BLaER1 (cell line): ENCODE measurements at regions not wholly inside any gene's neighbourhood (a gene's known extent, or its start where the extent isn't known, plus 50 kb on each side); places are given as distances from the start of the nearest gene placed in this dataset.
"Not testable (repeated sequence)": the region's sequence is repeated elsewhere in the genome, so short reads cannot be mapped to it uniquely, and the experiment has no call there.

ENCODE experiments used
- H3K27ac ChIP-seq: shearing (Covaris generic); formaldehyde crosslinking; 2 replicates; pipeline ENCODE4 v1.8.1; 2022
- H3K27me3 ChIP-seq: shearing (Covaris generic); formaldehyde crosslinking; 2 replicates; pipeline ENCODE4 v1.8.1; 2022
- H3K36me3 ChIP-seq: shearing (Covaris generic); formaldehyde crosslinking; 2 replicates; pipeline ENCODE4 v1.8.1; 2022
- H3K4me1 ChIP-seq: shearing (Covaris generic); formaldehyde crosslinking; 2 replicates; pipeline ENCODE4 v1.8.1; 2022
- H3K4me2 ChIP-seq: shearing (Covaris generic); formaldehyde crosslinking; 2 replicates; pipeline ENCODE4 v1.8.1; 2022
- H3K4me3 ChIP-seq: shearing (Covaris generic); formaldehyde crosslinking; 2 replicates; pipeline ENCODE4 v1.8.1; 2022
- H3K9ac ChIP-seq: shearing (Covaris generic); formaldehyde crosslinking; 2 replicates; pipeline ENCODE4 v1.8.1; 2022
- H3K9me3 ChIP-seq: shearing (Covaris generic); formaldehyde crosslinking; 2 replicates; pipeline ENCODE4 v1.8.1; 2022
- H4K20me1 ChIP-seq: shearing (Covaris generic); formaldehyde crosslinking; 2 replicates; pipeline ENCODE4 v1.8.1; 2022
- Cebpa-rat ChIP-seq: shearing (Covaris generic); IDR thresholded peaks from 2 replicates; pipeline ENCODE4 v1.8.1; 2022

DNA sequence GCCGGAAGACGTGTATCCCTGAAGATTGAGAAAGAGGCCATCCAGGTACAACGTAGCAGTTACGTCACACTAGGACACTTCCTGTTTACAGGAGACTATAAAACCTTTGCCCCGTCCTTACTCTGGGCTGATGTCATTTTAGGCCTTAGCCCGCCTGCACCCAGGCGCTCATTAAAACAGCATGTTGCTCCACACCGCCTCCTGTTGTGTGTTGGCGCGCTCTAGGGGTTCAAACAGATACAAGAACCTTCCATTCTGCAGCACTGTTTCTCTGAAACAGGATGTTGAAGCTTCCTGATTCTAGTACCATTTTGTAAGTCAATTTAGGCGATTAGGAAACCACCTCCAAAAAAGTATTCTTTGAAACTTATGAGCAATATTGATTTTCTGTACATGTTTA lies 722.1 kb downstream of the PCDH7 start:
- TF ChIP-seq Cebpa-rat = no peak
- no peaks in the 10 kb centered on the region for H3K27me3 ChIP-seq
- no peak overlapping the region for H3K4me3 ChIP-seq
- no peak overlapping the region for H3K4me2 ChIP-seq
- no peaks in the 10 kb centered on the region for H3K9me3 ChIP-seq
- H3K36me3 ChIP-seq = no peaks in the 10 kb centered on the region
- no peaks in the 10 kb centered on the region for H4K20me1 ChIP-seq
- no peak overlapping the region for H3K27ac ChIP-seq
- no peaks in the 10 kb centered on the region for H3K4me1 ChIP-seq
- no peak overlapping the region for H3K9ac ChIP-seq

DNA sequence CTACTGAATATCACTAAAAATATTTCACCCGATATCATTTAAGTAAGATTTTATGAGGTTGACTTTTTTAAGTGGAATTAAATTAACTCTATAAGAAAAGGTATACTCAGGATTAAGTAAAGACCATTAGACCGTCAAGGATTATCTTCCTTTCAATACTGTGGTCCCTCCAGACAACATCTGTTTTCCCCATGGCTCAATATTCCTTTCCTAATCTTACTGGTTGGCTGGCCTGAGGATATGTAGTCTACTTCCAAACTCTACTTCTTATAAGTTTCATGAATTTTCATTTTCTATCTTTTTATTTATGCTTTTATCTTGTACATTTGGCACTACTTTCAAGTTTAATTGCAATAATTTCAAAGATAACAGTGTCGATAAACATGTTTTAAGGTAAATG lies 725.4 kb downstream of the PCDH7 start:
- H3K9ac ChIP-seq = no peak overlapping the region
- H3K27me3 ChIP-seq = no peaks in the 10 kb centered on the region
- H3K9me3 ChIP-seq = no peaks in the 10 kb centered on the region
- H3K36me3 ChIP-seq = no peaks in the 10 kb centered on the region
- no peak for TF ChIP-seq Cebpa-rat
- H3K4me2 ChIP-seq = no peak overlapping the region
- H3K4me3 ChIP-seq = no peak overlapping the region
- H3K27ac ChIP-seq = no peak overlapping the region
- no peaks in the 10 kb centered on the region for H3K4me1 ChIP-seq
- H4K20me1 ChIP-seq = no peaks in the 10 kb centered on the region

DNA sequence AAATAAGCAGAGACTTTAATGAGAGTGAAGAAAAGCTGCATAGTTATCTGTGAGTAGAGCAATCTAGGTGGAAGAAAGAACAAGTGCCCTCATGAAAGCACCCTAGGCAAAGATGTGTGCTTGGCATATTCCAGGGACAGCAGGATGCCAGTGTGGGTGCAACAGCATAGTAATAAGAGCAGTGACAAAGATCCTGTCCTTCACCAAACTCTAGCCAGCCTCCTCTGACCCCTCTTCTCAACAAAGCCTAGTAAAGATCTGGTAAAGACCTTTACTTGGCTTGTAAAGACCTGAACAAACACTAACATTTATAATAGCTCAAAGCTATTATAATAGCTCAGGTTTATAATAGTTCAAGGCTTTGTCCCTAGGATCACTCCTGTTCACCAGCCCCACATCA lies 735.4 kb downstream of the PCDH7 start:
- no peak overlapping the region for H3K27ac ChIP-seq
- H3K9me3 ChIP-seq = no peaks in the 10 kb centered on the region
- no peaks in the 10 kb centered on the region for H3K36me3 ChIP-seq
- no peaks in the 10 kb centered on the region for H4K20me1 ChIP-seq
- H3K9ac ChIP-seq = no peak overlapping the region
- no peaks in the 10 kb centered on the region for H3K27me3 ChIP-seq
- TF ChIP-seq Cebpa-rat = no peak
- peaks cover 6% of the 10 kb centered on the region; the same call in 1 of the 2 replicates for H3K4me1 ChIP-seq
- no peak overlapping the region for H3K4me3 ChIP-seq
- no peak overlapping the region for H3K4me2 ChIP-seq

DNA sequence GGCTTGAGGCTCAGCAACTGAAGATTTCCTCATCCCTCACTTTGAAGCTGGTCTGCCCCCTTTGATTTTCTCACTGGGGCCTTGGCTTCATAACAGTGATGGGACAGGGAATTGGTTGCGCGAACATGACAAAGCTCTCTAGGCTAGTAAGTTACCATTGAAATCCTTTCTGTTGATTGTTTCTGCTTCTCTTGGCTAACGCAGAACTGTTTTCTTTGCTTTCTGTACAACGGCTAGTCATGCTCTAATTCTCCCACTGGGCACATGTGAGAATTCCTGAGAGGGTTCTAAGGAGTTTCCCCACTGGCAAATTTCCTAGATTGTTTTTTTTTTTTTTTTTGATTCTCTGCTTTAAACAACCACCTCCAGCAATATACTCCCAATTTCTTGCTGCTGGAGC lies 738.6 kb downstream of the PCDH7 start:
- no peak overlapping the region for H3K27ac ChIP-seq
- H3K4me2 ChIP-seq = 0 out of 2 replicates have a peak overlapping the region, but pooled peaks have one; percentile 11
- H3K4me3 ChIP-seq = no peak overlapping the region
- no peak for TF ChIP-seq Cebpa-rat
- H4K20me1 ChIP-seq = no peaks in the 10 kb centered on the region
- peaks cover 6% of the 10 kb centered on the region; the same call in 1 of the 2 replicates for H3K4me1 ChIP-seq
- H3K27me3 ChIP-seq = no peaks in the 10 kb centered on the region
- no peaks in the 10 kb centered on the region for H3K9me3 ChIP-seq
- no peaks in the 10 kb centered on the region for H3K36me3 ChIP-seq
- H3K9ac ChIP-seq = no peak overlapping the region

GRCh38 chr4:31461421-31461820 lies 741.3 kb downstream of the PCDH7 start:
- Histone ChIP-seq H3K27ac (no peak overlapping the region), H3K9ac (no peak overlapping the region), H3K9me3 (no peaks in the 10 kb centered on the region), H3K36me3 (no peaks in the 10 kb centered on the region), H3K4me2 (no peak overlapping the region), H3K4me3 (no peak overlapping the region), H4K20me1 (no peaks in the 10 kb centered on the region), H3K4me1 (peaks cover 6% of the 10 kb centered on the region; the same call in 1 of the 2 replicates), H3K27me3 (no peaks in the 10 kb centered on the region)
- TF ChIP-seq Cebpa-rat = no peak

- H3K9ac ChIP-seq = no peak overlapping the region
- H3K27ac ChIP-seq = no peak overlapping the region
- no peak overlapping the region for H3K4me2 ChIP-seq
- H3K4me3 ChIP-seq = no peak overlapping the region
- H3K9me3 ChIP-seq = no peaks in the 10 kb centered on the region
- no peaks in the 10 kb centered on the region for H3K36me3 ChIP-seq
- H4K20me1 ChIP-seq = no peaks in the 10 kb centered on the region
- no peaks in the 10 kb centered on the region for H3K4me1 ChIP-seq
- H3K27me3 ChIP-seq = no peaks in the 10 kb centered on the region
- TF ChIP-seq Cebpa-rat = no peak
These were observed 747.6 kb downstream of the PCDH7 start for GRCh38 chr4:31467781-31468180.

DNA sequence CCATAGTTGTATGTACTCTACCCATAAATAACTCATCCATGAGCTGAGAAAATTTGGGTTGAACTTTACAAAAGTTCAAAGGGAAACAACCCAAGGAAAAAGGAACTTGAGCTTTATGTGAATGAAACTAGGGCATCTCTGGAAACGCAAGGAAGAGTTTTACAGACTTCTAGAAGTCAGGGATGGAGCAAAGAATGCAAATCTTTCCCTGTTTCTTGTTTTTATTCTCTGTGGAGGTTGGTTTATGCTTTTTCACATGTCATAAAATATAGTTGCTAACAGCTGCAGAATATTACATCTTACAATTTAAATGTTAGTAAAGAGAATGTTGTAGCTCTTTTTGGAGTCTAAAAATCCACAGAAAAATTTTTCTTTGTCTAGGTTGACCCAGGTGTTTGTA lies 754.1 kb downstream of the PCDH7 start:
- H3K9ac ChIP-seq = no peak overlapping the region
- peaks cover 8% of the 10 kb centered on the region; the same call in 1 of the 2 replicates for H3K9me3 ChIP-seq
- TF ChIP-seq Cebpa-rat = no peak

DNA sequence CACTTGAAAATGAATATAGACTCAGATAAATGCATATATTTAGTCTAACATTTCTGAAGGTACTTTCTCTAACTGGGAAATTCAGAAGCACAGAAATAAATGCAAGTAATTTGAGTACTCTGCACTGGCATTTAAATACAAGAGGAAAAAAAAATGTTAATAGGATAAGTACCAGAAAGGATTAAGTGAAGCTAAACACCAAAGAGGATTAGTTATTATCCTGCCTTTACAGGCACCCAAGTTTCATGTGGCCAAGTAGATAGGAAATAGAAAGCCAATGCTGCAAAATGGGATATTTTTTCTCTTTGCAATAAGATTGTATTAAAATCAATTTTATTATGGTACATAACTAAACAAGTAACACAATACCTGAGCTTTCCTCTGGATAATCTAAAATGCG lies 762.5 kb downstream of the PCDH7 start:
- no peaks in the 10 kb centered on the region for H4K20me1 ChIP-seq
- no peak overlapping the region for H3K4me2 ChIP-seq
- no peaks in the 10 kb centered on the region for H3K27me3 ChIP-seq
- no peaks in the 10 kb centered on the region for H3K9me3 ChIP-seq
- no peak overlapping the region for H3K27ac ChIP-seq
- H3K4me3 ChIP-seq = no peak overlapping the region
- no peak overlapping the region for H3K9ac ChIP-seq
- no peak for TF ChIP-seq Cebpa-rat
- H3K36me3 ChIP-seq = no peaks in the 10 kb centered on the region
- H3K4me1 ChIP-seq = no peaks in the 10 kb centered on the region

More for the DNA sequence above, 754.1 kb downstream of the PCDH7 start:
- no peak overlapping the region for H3K4me2 ChIP-seq
- no peaks in the 10 kb centered on the region for H3K4me1 ChIP-seq
- H4K20me1 ChIP-seq = no peaks in the 10 kb centered on the region
- no peaks in the 10 kb centered on the region for H3K36me3 ChIP-seq
- H3K27ac ChIP-seq = no peak overlapping the region
- no peaks in the 10 kb centered on the region for H3K27me3 ChIP-seq
- H3K4me3 ChIP-seq = no peak overlapping the region

GRCh38 chr4:31499216-31499615 lies 779.0 kb downstream of the PCDH7 start:
- H3K4me1 ChIP-seq, H3K27me3 ChIP-seq, H3K4me3 ChIP-seq, H4K20me1 ChIP-seq, H3K36me3 ChIP-seq, H3K4me2 ChIP-seq, H3K27ac ChIP-seq, H3K9me3 ChIP-seq, H3K9ac ChIP-seq: not testable (repeated sequence)

DNA sequence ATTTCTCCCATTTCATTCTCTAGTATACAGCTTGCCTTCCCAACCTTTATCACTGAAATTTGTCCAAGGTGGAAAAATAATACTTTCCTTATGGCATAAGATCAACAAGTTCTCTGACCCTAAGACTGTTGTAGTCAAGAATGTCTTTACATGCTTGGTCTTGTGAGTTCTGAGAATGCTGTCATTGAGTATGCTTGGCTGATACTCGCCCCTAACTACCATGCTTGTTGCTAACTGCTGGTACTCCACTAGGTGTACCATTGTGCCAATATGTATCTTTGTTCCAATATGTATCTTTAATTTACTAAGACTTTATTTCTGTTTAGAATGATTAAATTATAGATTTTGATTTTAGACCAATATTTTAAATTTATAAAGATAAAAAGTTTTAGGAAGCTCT lies 796.4 kb downstream of the PCDH7 start:
- H3K4me2 ChIP-seq = no peak overlapping the region
- no peaks in the 10 kb centered on the region for H4K20me1 ChIP-seq
- H3K9me3 ChIP-seq = no peaks in the 10 kb centered on the region
- no peak overlapping the region for H3K27ac ChIP-seq
- no peak overlapping the region for H3K4me3 ChIP-seq
- H3K36me3 ChIP-seq = no peaks in the 10 kb centered on the region
- TF ChIP-seq Cebpa-rat = no peak
- no peaks in the 10 kb centered on the region for H3K27me3 ChIP-seq
- H3K4me1 ChIP-seq = no peaks in the 10 kb centered on the region
- H3K9ac ChIP-seq = no peak overlapping the region

GRCh38 chr4:31518796-31519250 lies 798.7 kb downstream of the PCDH7 start:
- H3K9me3 ChIP-seq = no peaks in the 10 kb centered on the region
- no peaks in the 10 kb centered on the region for H4K20me1 ChIP-seq
- no peaks in the 10 kb centered on the region for H3K36me3 ChIP-seq
- no peak overlapping the region for H3K4me2 ChIP-seq
- no peaks in the 10 kb centered on the region for H3K4me1 ChIP-seq
- no peak overlapping the region for H3K9ac ChIP-seq
- no peak overlapping the region for H3K4me3 ChIP-seq
- no peak for TF ChIP-seq Cebpa-rat
- no peak overlapping the region for H3K27ac ChIP-seq
- H3K27me3 ChIP-seq = no peaks in the 10 kb centered on the region
